ENCODE measurements at regions not wholly inside any gene's neighbourhood (a gene's known extent, or its start where the extent isn't known, plus 50 kb on each side); places are given as distances from the start of the nearest gene placed in this dataset.

DNA sequence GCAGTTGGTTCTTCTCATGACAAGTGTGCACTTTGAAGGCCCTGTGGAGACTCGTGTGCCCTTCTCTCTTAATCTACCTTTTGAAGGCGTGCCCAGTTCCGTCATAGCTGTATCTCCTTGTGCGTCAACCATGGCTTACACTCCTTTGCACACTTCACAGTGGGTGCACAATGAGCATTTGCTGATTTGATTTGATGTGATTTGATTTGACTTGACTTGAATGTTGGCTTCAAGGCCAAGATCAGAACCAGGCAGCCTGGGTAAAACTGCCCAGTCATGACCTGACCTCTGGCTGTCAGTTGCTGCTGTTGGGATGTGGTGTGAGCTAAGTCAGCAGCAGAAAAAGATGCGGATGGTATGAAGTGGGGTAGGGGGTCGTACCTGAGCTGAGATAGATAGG is 670.3 kb upstream of the HS6ST1 start:
- Mint-ChIP-seq H3K4me1 (ENCODE audit: low read depth, unreplicated experiment) (peaks cover 7% of the 10 kb centered on the region), H3K36me3 (ENCODE audit: unreplicated experiment) (no peaks in the 10 kb centered on the region), H3K27ac (ENCODE audit: unreplicated experiment) (no peak overlapping the region), H3K9me3 (ENCODE audit: unreplicated experiment) (peaks cover 3% of the 10 kb centered on the region), H3K27me3 (ENCODE audit: unreplicated experiment) (no peaks in the 10 kb centered on the region), H3K4me3 (ENCODE audit: unreplicated experiment) (no peak overlapping the region)
- DNase-seq, result no peak
- TF ChIP-seq, protein P1, sequence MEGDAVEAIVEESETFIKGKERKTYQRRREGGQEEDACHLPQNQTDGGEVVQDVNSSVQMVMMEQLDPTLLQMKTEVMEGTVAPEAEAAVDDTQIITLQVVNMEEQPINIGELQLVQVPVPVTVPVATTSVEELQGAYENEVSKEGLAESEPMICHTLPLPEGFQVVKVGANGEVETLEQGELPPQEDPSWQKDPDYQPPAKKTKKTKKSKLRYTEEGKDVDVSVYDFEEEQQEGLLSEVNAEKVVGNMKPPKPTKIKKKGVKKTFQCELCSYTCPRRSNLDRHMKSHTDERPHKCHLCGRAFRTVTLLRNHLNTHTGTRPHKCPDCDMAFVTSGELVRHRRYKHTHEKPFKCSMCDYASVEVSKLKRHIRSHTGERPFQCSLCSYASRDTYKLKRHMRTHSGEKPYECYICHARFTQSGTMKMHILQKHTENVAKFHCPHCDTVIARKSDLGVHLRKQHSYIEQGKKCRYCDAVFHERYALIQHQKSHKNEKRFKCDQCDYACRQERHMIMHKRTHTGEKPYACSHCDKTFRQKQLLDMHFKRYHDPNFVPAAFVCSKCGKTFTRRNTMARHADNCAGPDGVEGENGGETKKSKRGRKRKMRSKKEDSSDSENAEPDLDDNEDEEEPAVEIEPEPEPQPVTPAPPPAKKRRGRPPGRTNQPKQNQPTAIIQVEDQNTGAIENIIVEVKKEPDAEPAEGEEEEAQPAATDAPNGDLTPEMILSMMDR (IDR thresholded peaks at IDR 0.05; ENCODE audit: partially characterized antibody, unreplicated experiment), result no peak

GRCh38 chr2:128995086-128995485 is 676.4 kb upstream of the HS6ST1 start:
- no peaks in the 10 kb centered on the region for H3K36me3 Mint-ChIP-seq (ENCODE audit: unreplicated experiment)
- DNase-seq, result no peak
- no peaks in the 10 kb centered on the region for H3K27me3 Mint-ChIP-seq (ENCODE audit: unreplicated experiment)
- H3K4me1 Mint-ChIP-seq (ENCODE audit: low read depth, unreplicated experiment), result no peaks in the 10 kb centered on the region
- no peak overlapping the region for H3K27ac Mint-ChIP-seq (ENCODE audit: unreplicated experiment)
- H3K4me3 Mint-ChIP-seq (ENCODE audit: unreplicated experiment), result no peak overlapping the region
- TF ChIP-seq, protein P1 (IDR thresholded peaks at IDR 0.05; ENCODE audit: partially characterized antibody, unreplicated experiment), result no peak
- peaks cover 2% of the 10 kb centered on the region for H3K9me3 Mint-ChIP-seq (ENCODE audit: unreplicated experiment)

GRCh38 chr2:128996078-128996477 is 677.4 kb upstream of the HS6ST1 start:
- no peak overlapping the region for H3K4me3 Mint-ChIP-seq (ENCODE audit: unreplicated experiment)
- H3K27me3 Mint-ChIP-seq (ENCODE audit: unreplicated experiment), result no peaks in the 10 kb centered on the region
- H3K36me3 Mint-ChIP-seq (ENCODE audit: unreplicated experiment), result no peaks in the 10 kb centered on the region
- H3K4me1 Mint-ChIP-seq (ENCODE audit: low read depth, unreplicated experiment), result no peaks in the 10 kb centered on the region
- H3K9me3 Mint-ChIP-seq (ENCODE audit: unreplicated experiment), result peaks cover 2% of the 10 kb centered on the region
- H3K27ac Mint-ChIP-seq (ENCODE audit: unreplicated experiment), result no peak overlapping the region
- TF ChIP-seq, protein P1 (IDR thresholded peaks at IDR 0.05; ENCODE audit: partially characterized antibody, unreplicated experiment), result no peak
- no peak for DNase-seq

GRCh38 chr2:128997166-128997866 is 678.6 kb upstream of the HS6ST1 start:
- H3K36me3 Mint-ChIP-seq (ENCODE audit: unreplicated experiment), result no peaks in the 10 kb centered on the region

GRCh38 chr2:129001926-129002325 is 683.3 kb upstream of the HS6ST1 start:
- Mint-ChIP-seq H3K4me1 (ENCODE audit: low read depth, unreplicated experiment) (no peaks in the 10 kb centered on the region), H3K36me3 (ENCODE audit: unreplicated experiment) (no peaks in the 10 kb centered on the region), H3K9me3 (ENCODE audit: unreplicated experiment) (peaks cover 2% of the 10 kb centered on the region), H3K27me3 (ENCODE audit: unreplicated experiment) (no peaks in the 10 kb centered on the region), H3K4me3 (ENCODE audit: unreplicated experiment) (no peak overlapping the region), H3K27ac (ENCODE audit: unreplicated experiment) (no peak overlapping the region)
- TF ChIP-seq, protein P1 (IDR thresholded peaks at IDR 0.05; ENCODE audit: partially characterized antibody, unreplicated experiment), result no peak
- DNase-seq, result no peak

More at GRCh38 chr2:128997166-128997866, 678.6 kb upstream of the HS6ST1 start:
- Mint-ChIP-seq H3K4me3 (ENCODE audit: unreplicated experiment) (no peak overlapping the region), H3K27me3 (ENCODE audit: unreplicated experiment) (no peaks in the 10 kb centered on the region), H3K9me3 (ENCODE audit: unreplicated experiment) (peaks cover 2% of the 10 kb centered on the region), H3K27ac (ENCODE audit: unreplicated experiment) (no peak overlapping the region), H3K4me1 (ENCODE audit: low read depth, unreplicated experiment) (no peaks in the 10 kb centered on the region)
- TF ChIP-seq, protein P1 (IDR thresholded peaks at IDR 0.05; ENCODE audit: partially characterized antibody, unreplicated experiment), result no peak
- no peak for DNase-seq

Measured in glutamatergic neuron (in vitro differentiated cells).